CD4-positive, alpha-beta T cell (primary cell): ENCODE measurements at regions not wholly inside any gene's neighbourhood (a gene's known extent, or its start where the extent isn't known, plus 50 kb on each side); places are given as distances from the start of the nearest gene placed in this dataset.
A peak's percentile ranks its signal among the peaks of the same experiment; 100 is the strongest.

Source experiments
- ATAC-seq: fragments of 200-7000 bp; cut with Tn5 transposase; one replicate; pipeline ENCODE4 v1.10.0; 2022; ENCODE audit warnings: mild to moderate bottlenecking; ENCODE audit not compliant: poor library complexity
- CTCF ChIA-PET: fragments of 350-600 bp; sonication (Branson Sonifier 250); formaldehyde crosslinking; loops from one replicate; lab custom pipeline; 2021; ENCODE audit warnings: antibody characterized with exemption, inconsistent platforms; lab: Charles Lee
- POLR2A ChIA-PET: fragments of 350-600 bp; sonication (Branson Sonifier 250); formaldehyde crosslinking; loops from one replicate; lab custom pipeline; 2021; ENCODE audit warnings: antibody characterized with exemption, inconsistent platforms; lab: Charles Lee
- DNase-seq, 14 experiments: peaks; one replicate each; pipeline ENCODE4 v3.0.0-alpha.2; 2013 to 2020; ENCODE audit warnings: mixed read lengths in 2 of 14
- H3K27ac ChIP-seq, 2 donors: one replicate each; pipeline versions ENCODE4 v1.5.1 to v1.7.0; 2013; ENCODE audit warnings: low read length in 2 of 2, low read depth in 1 of 2, mild to moderate bottlenecking in 1 of 2
- H3K27me3 ChIP-seq, 2 experiments: 1 replicate in 1 of 2; 2 replicates in 1 of 2; pipeline versions ENCODE4 v1.6.1 to v1.7.0; 2013; ENCODE audit warnings: low read length in 2 of 2, control low read depth in 1 of 2, mild to moderate bottlenecking in 1 of 2, moderate library complexity in 1 of 2; ENCODE audit not compliant: insufficient read depth in 2 of 2, control insufficient read depth in 1 of 2
- H3K36me3 ChIP-seq: one replicate; pipeline ENCODE4 v1.6.1; 2013; ENCODE audit warnings: low read length, control low read depth; ENCODE audit not compliant: insufficient read depth
- H3K4me1 ChIP-seq: one replicate; pipeline ENCODE4 v1.6.1; 2013; ENCODE audit warnings: low read length, control low read depth; ENCODE audit not compliant: insufficient read depth
- H3K4me3 ChIP-seq: one replicate; pipeline ENCODE4 v1.5.1; 2013; ENCODE audit warnings: mild to moderate bottlenecking, low read length, moderate library complexity
- H3K9me3 ChIP-seq, 2 experiments: 1 replicate in 1 of 2; 2 replicates in 1 of 2; pipeline versions ENCODE4 v1.6.1 to v1.7.0; 2013; ENCODE audit warnings: low read length in 2 of 2, mild to moderate bottlenecking in 2 of 2, control low read depth in 1 of 2, moderate library complexity in 1 of 2; ENCODE audit not compliant: control insufficient read depth in 1 of 2, insufficient read depth in 1 of 2
- H3K27ac Mint-ChIP-seq: one replicate; pipeline ENCODE4 v1.8.0; 2020; ENCODE audit warnings: mixed read lengths
- H3K27me3 Mint-ChIP-seq: one replicate; pipeline ENCODE4 v1.8.0; 2021; ENCODE audit warnings: mixed read lengths
- H3K36me3 Mint-ChIP-seq: one replicate; pipeline ENCODE4 v1.8.0; 2021; ENCODE audit warnings: low read depth, mixed read lengths
- H3K4me1 Mint-ChIP-seq: one replicate; pipeline ENCODE4 v1.8.0; 2021; ENCODE audit warnings: low read depth, mixed read lengths
- H3K4me3 Mint-ChIP-seq: one replicate; pipeline ENCODE4 v1.8.0; 2020; ENCODE audit warnings: mild to moderate bottlenecking, mixed read lengths
- H3K9me3 Mint-ChIP-seq: one replicate; pipeline ENCODE4 v1.8.0; 2020; ENCODE audit warnings: mixed read lengths
- CTCF ChIP-seq: fragments of 200-600 bp; IDR thresholded peaks from one replicate; pipeline ENCODE4 v1.8.0; 2022; ENCODE audit warnings: antibody characterized with exemption, mild to moderate bottlenecking
- intact Hi-C, 2 experiments: fragments of 100-400 bp; cut with DNase I in 1 of 2; cut with micrococcal nuclease in 1 of 2; formaldehyde crosslinking; loops; one replicate each; pipeline versions ENCODE4 v1.15.1 to v1.9.0; 2023 to 2025; cut with DNase I, micrococcal nuclease

DNA sequence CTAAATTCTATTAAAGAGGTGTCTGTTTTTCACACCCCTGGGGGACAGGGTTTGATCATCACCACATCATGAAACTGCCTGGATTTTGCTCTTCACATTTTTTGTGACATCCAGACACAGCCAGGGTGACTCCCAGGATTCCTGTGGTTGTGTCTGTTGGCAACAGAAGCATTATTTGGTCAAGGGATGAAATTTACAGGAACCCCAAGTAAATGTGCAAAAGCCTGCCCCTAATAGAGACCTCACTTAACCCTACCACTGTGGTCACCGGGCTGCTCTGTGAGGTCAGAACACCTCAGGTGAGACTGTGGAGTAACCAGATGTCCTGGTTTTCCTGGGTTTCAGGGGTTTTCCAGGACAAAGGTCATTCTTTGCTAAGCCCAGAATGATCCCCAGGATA is 103.8 kb downstream of the DAD1 start:
- CTCF ChIA-PET, result no interaction called here
- Histone ChIP-seq H3K9me3 (no peaks in the 10 kb centered on the region), H3K27me3 (no peaks in the 10 kb centered on the region), H3K36me3 (no peaks in the 10 kb centered on the region), H3K27ac (peak overlapping the region in 1 of 2 donors; percentile 41), H3K4me1 (peaks cover 3% of the 10 kb centered on the region), H3K4me3 (peak overlapping the region; percentile 55)
- ATAC-seq (no peak), DNase-seq (no peak)
- H3K9me3 Mint-ChIP-seq, result no peaks in the 10 kb centered on the region
- H3K36me3 Mint-ChIP-seq, result peaks cover 56% of the 10 kb centered on the region
- peak overlapping the region; percentile 88 for H3K4me3 Mint-ChIP-seq
- H3K27me3 Mint-ChIP-seq, result no peaks in the 10 kb centered on the region
- H3K4me1 Mint-ChIP-seq, result peaks cover 16% of the 10 kb centered on the region
- TF ChIP-seq CTCF, result no peak
- H3K27ac Mint-ChIP-seq, result peak overlapping the region; percentile 93
- POLR2A ChIA-PET, result interaction anchor here (1.0 to 2.8 kb wide), 3 partner anchors 8 to 70 kb away, joined by 3 to 11 read pairs (median 4); no protein-coding TSS in a partner anchor
- intact Hi-C loops, result no loop called here

GRCh38 chr14:22484632-22485031 is 104.4 kb downstream of the DAD1 start:
- no peaks in the 10 kb centered on the region for H3K27me3 ChIP-seq
- Mint-ChIP-seq H3K27ac (peak overlapping the region; percentile 93), H3K4me3 (peak overlapping the region; percentile 88), H3K9me3 (no peaks in the 10 kb centered on the region), H3K4me1 (peaks cover 15% of the 10 kb centered on the region), H3K27me3 (no peaks in the 10 kb centered on the region), H3K36me3 (peaks cover 52% of the 10 kb centered on the region)
- peaks cover 3% of the 10 kb centered on the region for H3K4me1 ChIP-seq
- no peak for DNase-seq
- POLR2A ChIA-PET, result interaction anchor here (1.0 to 2.8 kb wide), 3 partner anchors 9 to 71 kb away, joined by 3 to 11 read pairs (median 4); no protein-coding TSS in a partner anchor
- no peak for ATAC-seq
- H3K9me3 ChIP-seq, result no peaks in the 10 kb centered on the region
- intact Hi-C loops, result loop anchor here in 1 of 2 experiments (5.0 kb wide), 1 partner anchor 322 kb away; no protein-coding TSS in a partner anchor
- CTCF ChIA-PET, result no interaction called here
- no peak for TF ChIP-seq CTCF
- H3K27ac ChIP-seq, result peak overlapping the region in 1 of 2 donors; percentile 41
- H3K4me3 ChIP-seq, result peak overlapping the region; percentile 55
- H3K36me3 ChIP-seq, result no peaks in the 10 kb centered on the region

DNA sequence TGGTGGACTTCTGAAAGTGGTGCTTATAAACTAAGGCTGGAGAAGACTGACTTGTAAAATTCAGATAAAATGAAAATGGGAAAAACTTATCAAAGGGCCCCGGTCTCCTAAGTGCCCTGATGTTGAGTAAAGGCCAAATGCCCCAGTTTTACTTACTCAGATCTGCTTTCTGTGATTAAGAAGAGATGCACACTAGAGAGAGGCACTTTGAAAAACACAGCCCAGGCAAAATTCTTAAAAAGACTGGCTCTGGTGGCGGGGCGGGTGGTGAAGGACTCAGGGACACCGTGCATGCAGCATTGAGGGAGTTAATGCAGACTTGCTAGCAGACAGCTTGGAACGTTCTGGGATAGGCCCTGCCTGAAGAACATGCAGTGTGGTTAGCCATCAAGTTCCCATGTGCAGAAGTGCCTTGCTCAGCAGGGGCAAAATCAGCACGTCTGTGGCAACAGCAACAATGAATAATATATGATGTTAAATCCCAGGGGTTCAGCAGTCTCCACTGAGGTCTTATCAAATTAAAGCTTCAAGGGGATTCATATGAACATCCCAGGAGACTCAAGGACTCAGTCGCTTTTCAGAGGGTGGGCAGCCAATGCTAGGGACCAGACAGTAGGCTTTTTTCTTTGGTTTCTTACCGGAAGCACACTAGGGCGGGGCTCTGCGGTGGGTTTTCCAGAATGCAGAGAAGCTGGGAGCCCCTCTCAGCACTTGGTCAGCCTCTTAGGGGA is 105.0 kb downstream of the DAD1 start:
- Mint-ChIP-seq H3K4me1 (peaks cover 15% of the 10 kb centered on the region), H3K27me3 (no peaks in the 10 kb centered on the region), H3K36me3 (peaks cover 49% of the 10 kb centered on the region), H3K4me3 (peak overlapping the region; percentile 88), H3K27ac (peak overlapping the region; percentile 93), H3K9me3 (no peaks in the 10 kb centered on the region)
- ATAC-seq, result peak; percentile 58
- CTCF ChIA-PET, result no interaction called here
- TF ChIP-seq CTCF, result no peak
- Histone ChIP-seq H3K36me3 (no peaks in the 10 kb centered on the region), H3K27me3 (no peaks in the 10 kb centered on the region), H3K4me3 (peak overlapping the region; percentile 55), H3K27ac (peak overlapping the region in 1 of 2 donors; percentile 41), H3K9me3 (no peaks in the 10 kb centered on the region), H3K4me1 (peaks cover 3% of the 10 kb centered on the region)
- no peak for DNase-seq
- intact Hi-C loops, result loop anchor here in 1 of 2 experiments (2.0 to 5.0 kb wide), 2 partner anchors 163 to 322 kb away; no protein-coding TSS in a partner anchor
- POLR2A ChIA-PET, result interaction anchor here (1.0 to 2.8 kb wide), 3 partner anchors 9 to 72 kb away, joined by 3 to 11 read pairs (median 4); no protein-coding TSS in a partner anchor
